Transverse colon (tissue), 4 donors: ENCODE measurements at regions not wholly inside any gene's neighbourhood (a gene's known extent, or its start where the extent isn't known, plus 50 kb on each side); places are given as distances from the start of the nearest gene placed in this dataset.

Experiments
- CTCF ChIP-seq, 5 experiments: fragments of 200-600 bp in 3 of 5; fragments of 450-650 bp in 2 of 5; sonication (generic) in 3 of 5; IDR thresholded peaks; 1 replicate in 2 of 5; 2 replicates in 3 of 5; pipeline ENCODE4 v1.5.1; 2016 to 2017; ENCODE audit warnings: antibody characterized with exemption in 5 of 5, inconsistent platforms in 3 of 5, mild to moderate bottlenecking in 2 of 5, moderate library complexity in 1 of 5
- EP300 ChIP-seq: sonication (generic); formaldehyde crosslinking; IDR thresholded peaks from one replicate; pipeline ENCODE4 v1.6.1; 2017; ENCODE audit warnings: antibody characterized with exemption, low read depth
- POLR2A ChIP-seq: fragments of 450-650 bp; IDR thresholded peaks from one replicate; pipeline ENCODE4 v1.6.1; 2016; ENCODE audit warnings: antibody characterized with exemption, mild to moderate bottlenecking, moderate library complexity
- POLR2AphosphoS5 ChIP-seq, 3 donors: sonication (generic); formaldehyde crosslinking; IDR thresholded peaks; one replicate each; pipeline ENCODE4 v1.6.1; 2016; ENCODE audit warnings: antibody characterized with exemption in 3 of 3

- TF ChIP-seq EP300 (no peak), POLR2A (no peak), CTCF (IDR thresholded peaks at IDR 0.05) (no peak), POLR2AphosphoS5 (IDR thresholded peaks at IDR 0.05) (no peak)
Measured at GRCh38 chr6:170158296-170159021, 132.4 kb downstream of the DLL1 start.
